Transverse colon (tissue), 4 donors: ENCODE measurements at regions not wholly inside any gene's neighbourhood (a gene's known extent, or its start where the extent isn't known, plus 50 kb on each side); places are given as distances from the start of the nearest gene placed in this dataset.
A peak's percentile ranks its signal among the peaks of the same experiment; 100 is the strongest.

Source experiments
- DNase-seq: peaks from one replicate; pipeline ENCODE4 v3.0.0-alpha.2; 2019
- H3K27ac ChIP-seq, 4 donors: fragments of 200-600 bp; sonication (generic); 2 replicates each; pipeline ENCODE4 v1.5.1; 2016 to 2018; ENCODE audit warnings: inconsistent platforms in 4 of 4
- H3K27me3 ChIP-seq: fragments of 200-600 bp; sonication (generic); 2 replicates; pipeline ENCODE4 v1.5.1; 2017; ENCODE audit warnings: inconsistent platforms
- H3K36me3 ChIP-seq, 4 donors: fragments of 200-600 bp; sonication (generic); 2 replicates each; pipeline ENCODE4 v1.5.1; 2017 to 2019; ENCODE audit warnings: inconsistent platforms in 4 of 4
- H3K4me1 ChIP-seq, 4 donors: fragments of 200-600 bp; sonication (generic); 2 replicates each; pipeline ENCODE4 v1.5.1; 2017 to 2020; ENCODE audit warnings: inconsistent platforms in 4 of 4
- H3K4me3 ChIP-seq, 4 donors: fragments of 200-600 bp; sonication (generic); 1 replicate in 1 of 4; 2 replicates in 3 of 4; pipeline versions ENCODE4 v1.5.1 to v1.6.1; 2017 to 2019; ENCODE audit warnings: inconsistent platforms in 4 of 4
- H3K9me3 ChIP-seq, 2 donors: fragments of 200-600 bp; sonication (generic); 2 replicates each; pipeline ENCODE4 v1.5.1; 2017 to 2019; ENCODE audit warnings: inconsistent platforms in 2 of 2
- CTCF ChIP-seq, 5 experiments: fragments of 200-600 bp in 3 of 5; fragments of 450-650 bp in 2 of 5; sonication (generic) in 3 of 5; IDR thresholded peaks; 1 replicate in 2 of 5; 2 replicates in 3 of 5; pipeline ENCODE4 v1.5.1; 2016 to 2017; ENCODE audit warnings: antibody characterized with exemption in 5 of 5, inconsistent platforms in 3 of 5, mild to moderate bottlenecking in 2 of 5, moderate library complexity in 1 of 5
- EP300 ChIP-seq: sonication (generic); formaldehyde crosslinking; IDR thresholded peaks from one replicate; pipeline ENCODE4 v1.6.1; 2017; ENCODE audit warnings: antibody characterized with exemption, low read depth
- POLR2A ChIP-seq: fragments of 450-650 bp; IDR thresholded peaks from one replicate; pipeline ENCODE4 v1.6.1; 2016; ENCODE audit warnings: antibody characterized with exemption, mild to moderate bottlenecking, moderate library complexity
- POLR2AphosphoS5 ChIP-seq, 3 donors: sonication (generic); formaldehyde crosslinking; IDR thresholded peaks; one replicate each; pipeline ENCODE4 v1.6.1; 2016; ENCODE audit warnings: antibody characterized with exemption in 3 of 3
- WGBS, 2 donors: methylation state at CpG; one replicate each; pipeline ENCODE4 v1.1.5; 2018; ENCODE audit warnings: low coverage in 1 of 2; 5-methylcytosine and 5-hydroxymethylcytosine counted together
- in situ Hi-C, 4 donors: fragments of 200-750 bp; cut with MboI; loops; one replicate each; pipeline versions ENCODE4 v1.15.0 to v1.15.1; 2017; ENCODE audit warnings: low sequenced_read_pairs in 3 of 4, low pct_ligation_motif_present in 1 of 4, low pct_unique_long_range_greater_than_20kb in 1 of 4
- intact Hi-C: fragments of 100-400 bp; cut with DNase I; formaldehyde crosslinking; loops from one replicate; pipeline ENCODE4 v1.15.1; 2023; ENCODE audit warnings: low total_unique reads

GRCh38 chr16:65532846-65533245, 411.0 kb upstream of the CDH11 start:
- WGBS, 2 donors, result 68 to 85% methylated on average over 2 of the region's 2 CpGs
- no peak for TF ChIP-seq EP300
- Histone ChIP-seq H3K27ac (no peak overlapping the region), H3K36me3 (no peaks in the 10 kb centered on the region), H3K4me1 (peaks cover 0 to 9% (median 0%) of the 10 kb centered on the region in 4 donors), H3K4me3 (no peak overlapping the region), H3K9me3 (no peaks in the 10 kb centered on the region), H3K27me3 (no peaks in the 10 kb centered on the region)
- intact Hi-C loops, result no loop called here
- in situ Hi-C loops, result no loop called here
- DNase-seq, result no peak

GRCh38 chr16:65532258-65532657, 410.4 kb upstream of the CDH11 start:
- no peak for TF ChIP-seq CTCF (IDR thresholded peaks at IDR 0.05)
- TF ChIP-seq POLR2A, result no peak
- TF ChIP-seq EP300, result no peak
- no peak for TF ChIP-seq POLR2AphosphoS5 (IDR thresholded peaks at IDR 0.05)
- Histone ChIP-seq H3K36me3 (no peaks in the 10 kb centered on the region), H3K27ac (peak overlapping the region in 1 of 4 donors; percentile 9), H3K4me3 (no peak overlapping the region), H3K4me1 (peaks cover 0 to 9% (median 0%) of the 10 kb centered on the region in 4 donors), H3K9me3 (no peaks in the 10 kb centered on the region), H3K27me3 (no peaks in the 10 kb centered on the region)
- intact Hi-C loops (no loop called here), in situ Hi-C loops (no loop called here)
- WGBS, 2 donors, result 49 to 72% methylated on average over 3 to 6 of the region's 6 CpGs
- no peak for DNase-seq

GRCh38 chr16:65531475-65531874, 409.6 kb upstream of the CDH11 start:
- TF ChIP-seq POLR2A (no peak), EP300 (no peak), CTCF (IDR thresholded peaks at IDR 0.05) (no peak), POLR2AphosphoS5 (IDR thresholded peaks at IDR 0.05) (no peak)
- Histone ChIP-seq H3K27ac (no peak overlapping the region), H3K36me3 (no peaks in the 10 kb centered on the region), H3K9me3 (no peaks in the 10 kb centered on the region), H3K4me3 (no peak overlapping the region), H3K27me3 (no peaks in the 10 kb centered on the region), H3K4me1 (peaks cover 0 to 9% (median 0%) of the 10 kb centered on the region in 4 donors)
- intact Hi-C loops, result no loop called here
- in situ Hi-C loops, result no loop called here
- 43 to 51% methylated on average over 4 of the region's 4 CpGs for WGBS, 2 donors
- no peak for DNase-seq

GRCh38 chr16:65525707-65526106, 403.8 kb upstream of the CDH11 start:
- H3K27me3 ChIP-seq, result no peaks in the 10 kb centered on the region
- no peak for TF ChIP-seq CTCF (IDR thresholded peaks at IDR 0.05)
- TF ChIP-seq EP300, result no peak
- no peak for TF ChIP-seq POLR2AphosphoS5 (IDR thresholded peaks at IDR 0.05)
- TF ChIP-seq POLR2A, result no peak
- 86 to 93% methylated on average over 2 of the region's 2 CpGs for WGBS, 2 donors
- no peaks in the 10 kb centered on the region for H3K4me1 ChIP-seq
- in situ Hi-C loops, result no loop called here
- no peak overlapping the region for H3K4me3 ChIP-seq
- intact Hi-C loops, result no loop called here
- DNase-seq, result no peak
- H3K27ac ChIP-seq, result no peak overlapping the region
- H3K9me3 ChIP-seq, result no peaks in the 10 kb centered on the region
- H3K36me3 ChIP-seq, result no peaks in the 10 kb centered on the region

- in situ Hi-C loops, result no loop called here
- Histone ChIP-seq H3K27ac (no peak overlapping the region), H3K4me1 (no peaks in the 10 kb centered on the region), H3K9me3 (no peaks in the 10 kb centered on the region), H3K27me3 (no peaks in the 10 kb centered on the region), H3K36me3 (no peaks in the 10 kb centered on the region), H3K4me3 (no peak overlapping the region)
- TF ChIP-seq POLR2AphosphoS5 (IDR thresholded peaks at IDR 0.05) (no peak), EP300 (no peak), CTCF (IDR thresholded peaks at IDR 0.05) (no peak), POLR2A (no peak)
- DNase-seq, result no peak
- intact Hi-C loops, result no loop called here
- 59 to 60% methylated on average over 5 to 8 of the region's 8 CpGs for WGBS, 2 donors
Observed at GRCh38 chr16:65524997-65525396, 403.1 kb upstream of the CDH11 start.
